HS-27A (cell line): ENCODE measurements at regions not wholly inside any gene's neighbourhood (a gene's known extent, or its start where the extent isn't known, plus 50 kb on each side); places are given as distances from the start of the nearest gene placed in this dataset.

Experiments
- DNase-seq: peaks from one replicate; pipeline ENCODE4 v3.0.0-alpha.2; 2012; ENCODE audit warnings: low read depth, missing footprints

GRCh38 chr11:119810478-119811232 is 81.7 kb upstream of the NECTIN1 start:
- DNase-seq: no peak

GRCh38 chr11:119809346-119809745 is 80.3 kb upstream of the NECTIN1 start:
- DNase-seq: no peak

- no peak for DNase-seq
Observed at GRCh38 chr11:119808407-119809185, 79.6 kb upstream of the NECTIN1 start.

- no peak for DNase-seq
Observed at GRCh38 chr11:119807841-119808240, 78.8 kb upstream of the NECTIN1 start.

- DNase-seq: no peak
Observed at GRCh38 chr11:119807402-119807801, 78.4 kb upstream of the NECTIN1 start.

- no peak for DNase-seq
Observed at GRCh38 chr11:119806064-119806915, 77.3 kb upstream of the NECTIN1 start.

- DNase-seq: no peak
Observed at GRCh38 chr11:119805663-119806062, 76.7 kb upstream of the NECTIN1 start.

- DNase-seq: no peak
Observed at GRCh38 chr11:119804698-119805097, 75.7 kb upstream of the NECTIN1 start.

- no peak for DNase-seq
Observed at GRCh38 chr11:119803726-119804294, 74.8 kb upstream of the NECTIN1 start.

- no peak for DNase-seq
Observed at GRCh38 chr11:119803139-119803538, 74.1 kb upstream of the NECTIN1 start.

- DNase-seq: no peak
Observed at GRCh38 chr11:119802670-119803069, 73.7 kb upstream of the NECTIN1 start.

GRCh38 chr11:119800619-119801018 is 71.6 kb upstream of the NECTIN1 start:
- DNase-seq: no peak

- DNase-seq: no peak
Observed at GRCh38 chr11:119800171-119800570, 71.2 kb upstream of the NECTIN1 start.

GRCh38 chr11:119798656-119799055 is 69.7 kb upstream of the NECTIN1 start:
- DNase-seq: no peak

GRCh38 chr11:119797736-119798135 is 68.7 kb upstream of the NECTIN1 start:
- DNase-seq: no peak

GRCh38 chr11:119797123-119797611 is 68.2 kb upstream of the NECTIN1 start:
- DNase-seq: no peak

- no peak for DNase-seq
Observed at GRCh38 chr11:119796363-119797060, 67.5 kb upstream of the NECTIN1 start.

- DNase-seq: no peak
Observed at GRCh38 chr11:119795690-119796089, 66.7 kb upstream of the NECTIN1 start.

GRCh38 chr11:119795231-119795630 is 66.2 kb upstream of the NECTIN1 start:
- DNase-seq: no peak

GRCh38 chr11:119794756-119795155 is 65.8 kb upstream of the NECTIN1 start:
- DNase-seq: no peak

- DNase-seq: no peak
Observed at GRCh38 chr11:119794141-119794665, 65.2 kb upstream of the NECTIN1 start.
